Progenitor cell of endocrine pancreas (in vitro differentiated cells): ENCODE measurements at regions not wholly inside any gene's neighbourhood (a gene's known extent, or its start where the extent isn't known, plus 50 kb on each side); places are given as distances from the start of the nearest gene placed in this dataset.

Source experiments
- DNase-seq: peaks from one replicate; pipeline ENCODE4 v3.0.0; 2021; ENCODE audit warnings: low spot score; ENCODE audit not compliant: unreplicated experiment
- H3K27ac Mint-ChIP-seq: 2 replicates; pipeline ENCODE4 v1.8.0; 2021; ENCODE audit warnings: mild to moderate bottlenecking, moderate library complexity, mixed read lengths
- H3K27me3 Mint-ChIP-seq: 2 replicates; pipeline ENCODE4 v1.8.0; 2021; ENCODE audit warnings: mixed read lengths
- H3K36me3 Mint-ChIP-seq: 2 replicates; pipeline ENCODE4 v1.8.0; 2022; ENCODE audit warnings: mixed read lengths; ENCODE audit not compliant: insufficient read depth
- H3K4me1 Mint-ChIP-seq: 2 replicates; pipeline ENCODE4 v1.8.0; 2021; ENCODE audit warnings: low read depth, mixed read lengths
- H3K4me3 Mint-ChIP-seq: 2 replicates; pipeline ENCODE4 v1.8.0; 2021; ENCODE audit warnings: low read depth, mild to moderate bottlenecking, moderate library complexity, mixed read lengths
- H3K9me3 Mint-ChIP-seq: 2 replicates; pipeline ENCODE4 v1.8.0; 2021; ENCODE audit warnings: low read depth, mixed read lengths
- TF ChIP-seq, protein P1 (sequence below): fragments of 200-600 bp; sonication (generic); IDR thresholded peaks from one replicate; pipeline ENCODE4 v1.5.0; 2021; ENCODE audit warnings: antibody characterized with exemption, mild to moderate bottlenecking; ENCODE audit not compliant: unreplicated experiment

GRCh38 chr4:7128644-7129043, 60.8 kb upstream of the GRPEL1 start:
- Mint-ChIP-seq H3K4me1 (no peaks in the 10 kb centered on the region), H3K9me3 (peaks cover 5% of the 10 kb centered on the region), H3K27me3 (peaks cover 5% of the 10 kb centered on the region), H3K27ac (no peak overlapping the region), H3K36me3 (no peaks in the 10 kb centered on the region), H3K4me3 (no peak overlapping the region)
- DNase-seq, result no peak
- TF ChIP-seq, protein P1, sequence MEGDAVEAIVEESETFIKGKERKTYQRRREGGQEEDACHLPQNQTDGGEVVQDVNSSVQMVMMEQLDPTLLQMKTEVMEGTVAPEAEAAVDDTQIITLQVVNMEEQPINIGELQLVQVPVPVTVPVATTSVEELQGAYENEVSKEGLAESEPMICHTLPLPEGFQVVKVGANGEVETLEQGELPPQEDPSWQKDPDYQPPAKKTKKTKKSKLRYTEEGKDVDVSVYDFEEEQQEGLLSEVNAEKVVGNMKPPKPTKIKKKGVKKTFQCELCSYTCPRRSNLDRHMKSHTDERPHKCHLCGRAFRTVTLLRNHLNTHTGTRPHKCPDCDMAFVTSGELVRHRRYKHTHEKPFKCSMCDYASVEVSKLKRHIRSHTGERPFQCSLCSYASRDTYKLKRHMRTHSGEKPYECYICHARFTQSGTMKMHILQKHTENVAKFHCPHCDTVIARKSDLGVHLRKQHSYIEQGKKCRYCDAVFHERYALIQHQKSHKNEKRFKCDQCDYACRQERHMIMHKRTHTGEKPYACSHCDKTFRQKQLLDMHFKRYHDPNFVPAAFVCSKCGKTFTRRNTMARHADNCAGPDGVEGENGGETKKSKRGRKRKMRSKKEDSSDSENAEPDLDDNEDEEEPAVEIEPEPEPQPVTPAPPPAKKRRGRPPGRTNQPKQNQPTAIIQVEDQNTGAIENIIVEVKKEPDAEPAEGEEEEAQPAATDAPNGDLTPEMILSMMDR, result no peak

DNA sequence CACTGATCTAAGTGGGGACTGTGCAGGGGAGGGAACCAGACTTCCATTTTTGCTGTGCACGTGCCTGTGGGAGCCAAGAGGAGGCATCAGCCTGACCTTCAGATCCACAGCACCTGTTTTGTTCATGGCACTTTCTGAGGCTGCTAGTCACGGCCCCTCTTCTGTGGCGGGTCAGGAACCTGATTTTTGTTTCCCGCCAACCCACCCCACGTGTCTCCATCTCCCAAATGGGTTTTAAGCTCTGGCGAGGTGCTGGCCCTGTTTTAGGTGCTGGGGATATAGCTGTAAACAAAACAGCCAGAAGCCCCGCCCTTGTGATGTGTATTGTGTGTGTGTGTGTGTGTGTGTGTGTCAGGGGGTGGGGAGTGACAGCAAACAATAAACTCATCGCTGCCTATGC, 60.4 kb upstream of the GRPEL1 start:
- no peak overlapping the region for H3K27ac Mint-ChIP-seq
- H3K27me3 Mint-ChIP-seq, result peaks cover 8% of the 10 kb centered on the region
- H3K4me1 Mint-ChIP-seq, result no peaks in the 10 kb centered on the region
- no peak for DNase-seq
- no peak overlapping the region for H3K4me3 Mint-ChIP-seq
- TF ChIP-seq, protein P1, result no peak
- H3K36me3 Mint-ChIP-seq, result no peaks in the 10 kb centered on the region
- H3K9me3 Mint-ChIP-seq, result peaks cover 5% of the 10 kb centered on the region

DNA sequence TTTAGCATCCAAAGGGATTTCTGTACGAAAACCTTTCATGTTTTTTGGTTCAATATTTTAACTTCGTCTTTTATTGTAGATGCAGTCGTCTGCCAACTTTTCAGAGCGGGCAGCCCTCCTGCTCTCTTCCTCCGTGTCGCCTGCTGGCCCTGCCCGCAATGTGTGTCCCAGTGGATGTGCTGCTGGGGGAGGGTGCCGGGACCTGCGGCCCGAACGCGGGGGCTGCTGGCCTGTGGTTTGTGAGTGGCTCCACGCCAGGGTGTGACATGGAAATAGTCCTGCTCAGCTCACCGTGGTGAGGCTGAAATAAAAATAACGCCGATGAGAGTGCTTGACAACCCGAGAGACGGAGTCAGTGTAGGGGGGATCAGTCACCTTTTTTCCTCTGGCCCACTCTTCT, 59.7 kb upstream of the GRPEL1 start:
- Mint-ChIP-seq H3K27ac (peak overlapping the region; percentile 87), H3K4me3 (no peak overlapping the region), H3K27me3 (peaks cover 8% of the 10 kb centered on the region), H3K36me3 (no peaks in the 10 kb centered on the region), H3K4me1 (no peaks in the 10 kb centered on the region), H3K9me3 (no peaks in the 10 kb centered on the region)
- DNase-seq, result no peak
- TF ChIP-seq, protein P1, result no peak

DNA sequence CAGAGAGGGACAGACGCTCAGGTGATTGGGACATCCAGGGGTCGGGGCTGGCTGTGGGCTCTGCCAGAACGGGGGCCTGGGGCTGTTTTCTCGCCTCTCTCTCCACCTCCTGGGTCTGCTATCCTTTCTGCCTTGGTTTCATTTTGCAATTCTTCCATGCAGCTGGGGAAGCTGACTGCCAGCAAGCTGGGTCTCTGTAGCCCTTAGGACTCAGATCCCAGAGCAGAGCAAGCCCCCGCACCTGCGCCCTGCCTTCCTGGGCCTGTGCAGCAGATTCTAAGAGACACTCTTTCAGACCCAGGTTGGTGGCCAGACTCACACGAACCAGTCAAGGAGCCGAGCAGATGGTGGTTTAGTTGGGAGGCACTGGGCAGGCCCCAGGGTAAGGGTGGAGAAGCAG, 59.1 kb upstream of the GRPEL1 start:
- Mint-ChIP-seq H3K4me3 (no peak overlapping the region), H3K27ac (no peak overlapping the region), H3K9me3 (no peaks in the 10 kb centered on the region), H3K36me3 (no peaks in the 10 kb centered on the region), H3K4me1 (no peaks in the 10 kb centered on the region), H3K27me3 (peaks cover 8% of the 10 kb centered on the region)
- DNase-seq, result no peak
- TF ChIP-seq, protein P1, result no peak

GRCh38 chr4:7124689-7125442, 57.0 kb upstream of the GRPEL1 start:
- no peaks in the 10 kb centered on the region for H3K9me3 Mint-ChIP-seq
- TF ChIP-seq, protein P1, result no peak
- no peaks in the 10 kb centered on the region for H3K36me3 Mint-ChIP-seq
- H3K27ac Mint-ChIP-seq, result no peak overlapping the region
- H3K4me3 Mint-ChIP-seq, result no peak overlapping the region
- H3K4me1 Mint-ChIP-seq, result no peaks in the 10 kb centered on the region
- no peak for DNase-seq
- H3K27me3 Mint-ChIP-seq, result peaks cover 11% of the 10 kb centered on the region
